ENCODE measurements at regions not wholly inside any gene's neighbourhood (a gene's known extent, or its start where the extent isn't known, plus 50 kb on each side); places are given as distances from the start of the nearest gene placed in this dataset.

DNA sequence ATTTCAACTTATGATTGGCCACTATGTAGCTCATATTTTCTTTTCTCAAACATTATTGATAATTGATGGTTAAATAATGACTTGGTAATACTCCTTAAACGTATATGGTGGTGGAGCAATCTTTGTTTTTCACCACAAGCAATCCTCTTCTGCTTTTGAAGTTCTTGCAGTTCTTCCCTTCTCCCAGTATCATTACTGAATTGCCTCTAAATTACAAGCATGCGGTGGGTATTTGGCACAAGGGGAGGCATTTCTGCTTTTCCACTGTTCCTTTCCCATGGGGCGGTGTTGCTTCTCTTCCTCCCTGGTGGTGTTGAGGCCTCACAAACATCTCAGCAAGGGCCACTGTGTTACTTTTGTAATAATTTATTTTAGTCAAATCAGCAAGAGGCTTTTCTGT, 234.4 kb upstream of the RXFP2 start:
- Mint-ChIP-seq H3K27ac (no peak overlapping the region), H3K9me3 (peaks cover 1 to 16% (median 9%) of the 10 kb centered on the region in 7 donors), H3K4me1 (no peaks in the 10 kb centered on the region), H3K27me3 (ENCODE audit: low read depth in 3 of 3) (peaks cover 2 to 7% (median 3%) of the 10 kb centered on the region in 3 donors), H3K36me3 (no peaks in the 10 kb centered on the region), H3K4me3 (no peak overlapping the region)
- TF ChIP-seq, protein P1, sequence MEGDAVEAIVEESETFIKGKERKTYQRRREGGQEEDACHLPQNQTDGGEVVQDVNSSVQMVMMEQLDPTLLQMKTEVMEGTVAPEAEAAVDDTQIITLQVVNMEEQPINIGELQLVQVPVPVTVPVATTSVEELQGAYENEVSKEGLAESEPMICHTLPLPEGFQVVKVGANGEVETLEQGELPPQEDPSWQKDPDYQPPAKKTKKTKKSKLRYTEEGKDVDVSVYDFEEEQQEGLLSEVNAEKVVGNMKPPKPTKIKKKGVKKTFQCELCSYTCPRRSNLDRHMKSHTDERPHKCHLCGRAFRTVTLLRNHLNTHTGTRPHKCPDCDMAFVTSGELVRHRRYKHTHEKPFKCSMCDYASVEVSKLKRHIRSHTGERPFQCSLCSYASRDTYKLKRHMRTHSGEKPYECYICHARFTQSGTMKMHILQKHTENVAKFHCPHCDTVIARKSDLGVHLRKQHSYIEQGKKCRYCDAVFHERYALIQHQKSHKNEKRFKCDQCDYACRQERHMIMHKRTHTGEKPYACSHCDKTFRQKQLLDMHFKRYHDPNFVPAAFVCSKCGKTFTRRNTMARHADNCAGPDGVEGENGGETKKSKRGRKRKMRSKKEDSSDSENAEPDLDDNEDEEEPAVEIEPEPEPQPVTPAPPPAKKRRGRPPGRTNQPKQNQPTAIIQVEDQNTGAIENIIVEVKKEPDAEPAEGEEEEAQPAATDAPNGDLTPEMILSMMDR (IDR thresholded peaks at IDR 0.05), result no peak
- no peak overlapping the region for H3K4me2 ChIP-seq (replicated peaks; ENCODE audit: extremely low read depth, low read length, poor library complexity, severe bottlenecking)
- no peak for DNase-seq
- H3K4me1 ChIP-seq (ENCODE audit: control insufficient read depth in 1 of 2, insufficient read depth in 2 of 2, low read length in 2 of 2), result no peaks in the 10 kb centered on the region
- H2AFZ ChIP-seq (ENCODE audit: insufficient read depth, low read depth, low read length, poor library complexity, severe bottlenecking), result no peak overlapping the region
- WGBS (ENCODE audit: insufficient coverage), result 60% methylated on average over 1 of the region's 3 CpGs
- H3K36me3 ChIP-seq (replicated peaks in 1 of 2; ENCODE audit: control insufficient read depth in 1 of 2, insufficient read depth in 2 of 2, low read length in 2 of 2), result no peaks in the 10 kb centered on the region
- no peak overlapping the region for H3K27ac ChIP-seq (ENCODE audit: low read depth in 1 of 2, low read length in 2 of 2)
- H3K9ac ChIP-seq (ENCODE audit: insufficient read depth, low read length, poor library complexity, severe bottlenecking), result no peak overlapping the region
- no peak overlapping the region for H3K4me3 ChIP-seq (replicated peaks in 1 of 3; ENCODE audit: low read depth in 2 of 3, low read length in 3 of 3)
- H3K9me3 ChIP-seq (replicated peaks in 1 of 2; ENCODE audit: control insufficient read depth in 1 of 2, insufficient read depth in 1 of 2, low read length in 2 of 2), result peaks cover 0 to 5% of the 10 kb centered on the region in 2 donors
- intact Hi-C loops (cut with micrococcal nuclease), result no loop called here
- H4K20me1 ChIP-seq (ENCODE audit: insufficient read depth, low read length), result no peaks in the 10 kb centered on the region
- no peaks in the 10 kb centered on the region for H3K79me2 ChIP-seq (ENCODE audit: insufficient read depth, low read length)
- no peaks in the 10 kb centered on the region for H3K27me3 ChIP-seq (ENCODE audit: control insufficient read depth in 2 of 2, insufficient read depth in 2 of 2, low read length in 2 of 2)

GRCh38 chr13:31512331-31512730, 227.0 kb upstream of the RXFP2 start:
- Mint-ChIP-seq H3K27me3 (ENCODE audit: low read depth in 3 of 3) (peaks cover 0 to 10% (median 4%) of the 10 kb centered on the region in 3 donors), H3K4me1 (no peaks in the 10 kb centered on the region), H3K9me3 (peaks cover 0 to 4% (median 0%) of the 10 kb centered on the region in 7 donors), H3K4me3 (no peak overlapping the region), H3K27ac (no peak overlapping the region), H3K36me3 (no peaks in the 10 kb centered on the region)
- Histone ChIP-seq H3K4me2 (replicated peaks; ENCODE audit: extremely low read depth, low read length, poor library complexity, severe bottlenecking) (no peak overlapping the region), H4K20me1 (ENCODE audit: insufficient read depth, low read length) (no peaks in the 10 kb centered on the region), H3K36me3 (replicated peaks in 1 of 2; ENCODE audit: control insufficient read depth in 1 of 2, insufficient read depth in 2 of 2, low read length in 2 of 2) (no peaks in the 10 kb centered on the region), H3K4me1 (ENCODE audit: control insufficient read depth in 1 of 2, insufficient read depth in 2 of 2, low read length in 2 of 2) (no peaks in the 10 kb centered on the region), H3K9ac (ENCODE audit: insufficient read depth, low read length, poor library complexity, severe bottlenecking) (no peak overlapping the region), H3K79me2 (ENCODE audit: insufficient read depth, low read length) (no peaks in the 10 kb centered on the region), H3K4me3 (replicated peaks in 1 of 3; ENCODE audit: low read depth in 2 of 3, low read length in 3 of 3) (no peak overlapping the region), H3K27ac (ENCODE audit: low read depth in 1 of 2, low read length in 2 of 2) (no peak overlapping the region), H2AFZ (ENCODE audit: insufficient read depth, low read depth, low read length, poor library complexity, severe bottlenecking) (no peak overlapping the region), H3K27me3 (ENCODE audit: control insufficient read depth in 2 of 2, insufficient read depth in 2 of 2, low read length in 2 of 2) (no peaks in the 10 kb centered on the region), H3K9me3 (replicated peaks in 1 of 2; ENCODE audit: control insufficient read depth in 1 of 2, insufficient read depth in 1 of 2, low read length in 2 of 2) (no peaks in the 10 kb centered on the region)
- DNase-seq, result no peak
- TF ChIP-seq, protein P1 (IDR thresholded peaks at IDR 0.05), result no peak
- WGBS (ENCODE audit: insufficient coverage), result no CpG with 5 or more reads among the region's 3 CpGs
- intact Hi-C loops (cut with micrococcal nuclease), result no loop called here
